Panc1 (cell line): ENCODE measurements at regions not wholly inside any gene's neighbourhood (a gene's known extent, or its start where the extent isn't known, plus 50 kb on each side); places are given as distances from the start of the nearest gene placed in this dataset.

Experiments used
- ATAC-seq: fragments of 200-7000 bp; cut with Tn5 transposase; 2 replicates; pipeline ENCODE4 v1.9.1; 2020; ENCODE audit warnings: mild to moderate bottlenecking, moderate library complexity
- BruUV-seq: library from RNA; stranded (reverse); fragments of 400-500 nt; replicated peaks from 2 replicates; lab custom pipeline; 2021; lab: Mats Ljungman, UMichigan
- CTCF ChIA-PET: fragments of 300-600 bp; sonication (Branson Sonifier 250); formaldehyde crosslinking; loops from one replicate; lab custom pipeline; 2022; ENCODE audit warnings: antibody characterized with exemption; lab: Charles Lee
- POLR2A ChIA-PET: fragments of 300-600 bp; sonication (Branson Sonifier 250); formaldehyde crosslinking; loops from one replicate; lab custom pipeline; 2022; ENCODE audit warnings: antibody characterized with exemption; lab: Charles Lee
- DNase-seq: peaks from one replicate; pipeline ENCODE4 v3.0.0-alpha.2; 2010; ENCODE audit warnings: low read depth, low spot score
- H3K27ac ChIP-seq: 2 replicates; pipeline ENCODE4 v1.5.1; 2011; ENCODE audit warnings: mild to moderate bottlenecking, low read length, inconsistent platforms
- H3K27me3 ChIP-seq: fragments of 200-500 bp; sonication (Bioruptor generic); 2 replicates; pipeline ENCODE4 v1.6.0; 2014; ENCODE audit warnings: low read length, inconsistent platforms; ENCODE audit not compliant: control insufficient read depth, insufficient read depth
- H3K36me3 ChIP-seq: fragments of 200-500 bp; sonication (Bioruptor generic); 2 replicates; pipeline ENCODE4 v1.5.1; 2014; ENCODE audit warnings: inconsistent platforms, mild to moderate bottlenecking, low read length, moderate library complexity; ENCODE audit not compliant: control insufficient read depth, insufficient read depth
- H3K4me1 ChIP-seq: 2 replicates; pipeline ENCODE4 v1.5.1; 2011; ENCODE audit warnings: inconsistent platforms, mild to moderate bottlenecking, low read length, moderate library complexity; ENCODE audit not compliant: control insufficient read depth, insufficient read depth
- H3K4me3 ChIP-seq, 2 experiments: 2 replicates each; pipeline ENCODE4 v1.5.1; 2011 to 2012; ENCODE audit warnings: low read depth in 2 of 2, low read length in 2 of 2, mild to moderate bottlenecking in 2 of 2, inconsistent platforms in 1 of 2, moderate library complexity in 1 of 2
- H3K9me3 ChIP-seq: fragments of 200-500 bp; sonication (Bioruptor generic); 2 replicates; pipeline ENCODE4 v1.5.1; 2014; ENCODE audit warnings: low read depth, mild to moderate bottlenecking, inconsistent platforms, low read length, moderate library complexity; ENCODE audit not compliant: control insufficient read depth, insufficient read depth
- CTCF ChIP-seq: fragments of 450-650 bp; IDR thresholded peaks from 2 replicates; pipeline ENCODE4 v1.5.1; 2017; ENCODE audit warnings: mild to moderate bottlenecking
- POLR2AphosphoS5 ChIP-seq: IDR thresholded peaks from 2 replicates; pipeline ENCODE4 v1.6.1; 2012; ENCODE audit warnings: mild to moderate bottlenecking, low read depth, low read length, moderate library complexity
- REST ChIP-seq, 2 experiments: IDR thresholded peaks; 2 replicates each; pipeline ENCODE4 v1.6.1; 2011 to 2012; ENCODE audit warnings: low read depth in 2 of 2, control low read depth in 1 of 2, low read length in 1 of 2, mild to moderate bottlenecking in 1 of 2, moderate library complexity in 1 of 2; ENCODE audit not compliant: insufficient read depth in 1 of 2
- SIN3A ChIP-seq: IDR thresholded peaks from 2 replicates; pipeline ENCODE4 v1.6.1; 2012; ENCODE audit warnings: low read depth, mild to moderate bottlenecking, low read length, moderate library complexity, borderline replicate concordance; ENCODE audit not compliant: insufficient read depth
- TCF7L2 ChIP-seq: IDR thresholded peaks from 2 replicates; pipeline ENCODE4 v1.6.1; 2011; ENCODE audit warnings: mild to moderate bottlenecking, low read depth, low read length, inconsistent platforms
- in situ Hi-C: cut with HindIII; loops from 2 replicates; pipeline ENCODE4 v1.10.0; 2016; ENCODE audit warnings: low sequenced_read_pairs, low pct_unique_long_range_greater_than_20kb
- intact Hi-C: fragments of 100-400 bp; cut with micrococcal nuclease; formaldehyde crosslinking; loops from one replicate; pipeline ENCODE4 v1.10.0; 2022; ENCODE audit not compliant: unreplicated experiment

DNA sequence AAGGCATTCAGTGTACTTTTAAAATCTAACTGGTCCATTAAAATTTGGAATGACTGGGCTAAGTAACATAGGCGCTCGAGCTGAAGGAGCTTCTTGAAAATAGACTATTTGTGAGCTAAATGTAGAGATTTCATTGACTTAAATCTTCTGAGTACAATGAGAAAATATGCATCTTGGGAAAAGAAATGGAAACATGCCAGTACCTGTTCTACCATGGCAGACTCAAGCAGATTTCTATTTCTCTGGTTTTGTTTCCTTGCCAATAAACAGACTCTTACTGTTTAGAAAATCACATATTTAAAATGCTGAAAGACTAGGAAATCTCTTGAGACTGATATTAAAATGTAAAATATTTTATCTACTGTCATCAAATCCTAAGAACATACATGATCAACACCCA lies 678.1 kb downstream of the FAT4 start:
- Histone ChIP-seq H3K27me3 (no peaks in the 10 kb centered on the region), H3K9me3 (no peaks in the 10 kb centered on the region), H3K4me3 (no peak overlapping the region), H3K27ac (no peak overlapping the region), H3K4me1 (no peaks in the 10 kb centered on the region), H3K36me3 (no peaks in the 10 kb centered on the region)
- BruUV-seq = no TSS peak
- in situ Hi-C loops = no loop called here
- ChIA-PET CTCF (no interaction called here), POLR2A (no interaction called here)
- DNase-seq = no peak
- intact Hi-C loops = no loop called here
- TF ChIP-seq TCF7L2 = no peak
- no peak for TF ChIP-seq REST (IDR thresholded peaks at IDR 0.05; ENCODE audit: insufficient read depth in 1 of 2, low read depth in 2 of 2, low read length in 1 of 2)
- no peak for TF ChIP-seq SIN3A
- ATAC-seq = no peak

- intact Hi-C loops (no loop called here), in situ Hi-C loops (no loop called here)
- TF ChIP-seq SIN3A (no peak), POLR2AphosphoS5 (no peak), TCF7L2 (no peak), REST (IDR thresholded peaks at IDR 0.05; ENCODE audit: insufficient read depth in 1 of 2, low read depth in 2 of 2, low read length in 1 of 2) (no peak), CTCF (no peak)
- H3K27ac ChIP-seq = no peak overlapping the region
- H3K27me3 ChIP-seq = no peaks in the 10 kb centered on the region
- H3K4me3 ChIP-seq = no peak overlapping the region
- CTCF ChIA-PET = no interaction called here
- DNase-seq (no peak), ATAC-seq (no peak)
- no peaks in the 10 kb centered on the region for H3K9me3 ChIP-seq
- no peaks in the 10 kb centered on the region for H3K4me1 ChIP-seq
- H3K36me3 ChIP-seq = no peaks in the 10 kb centered on the region
- POLR2A ChIA-PET = no interaction called here
- BruUV-seq = no TSS peak
These were observed 679.3 kb downstream of the FAT4 start for GRCh38 chr4:125994024-125994423.
